ENCODE measurements at regions not wholly inside any gene's neighbourhood (a gene's known extent, or its start where the extent isn't known, plus 50 kb on each side); places are given as distances from the start of the nearest gene placed in this dataset.

- TF ChIP-seq IRF3 (IDR thresholded peaks at IDR 0.05; ENCODE audit: low read depth, low read length) (no peak), TCF12 (IDR thresholded peaks at IDR 0.05) (no peak), GABPA (IDR thresholded peaks at IDR 0.05; ENCODE audit: low read depth) (no peak), MXI1 (IDR thresholded peaks at IDR 0.05; ENCODE audit: low read depth, low read length) (no peak), CTCF (IDR thresholded peaks at IDR 0.05) (no peak), CHD2 (IDR thresholded peaks at IDR 0.05; ENCODE audit: low read length, partially characterized antibody) (no peak)
Measured at GRCh38 chr2:221845021-221845365, 272.9 kb upstream of the EPHA4 start (continued).

- no peak overlapping the region for H2AFZ ChIP-seq (ENCODE audit: low read depth)
- POLR2A ChIA-PET: no interaction called here
- TF ChIP-seq TAF1 (IDR thresholded peaks at IDR 0.05; ENCODE audit: borderline replicate concordance, low read depth, low read length): no peak
- no peak for TF ChIP-seq FOSL2 (IDR thresholded peaks at IDR 0.05; ENCODE audit: borderline replicate concordance, low read depth)
- TF ChIP-seq CHD2 (IDR thresholded peaks at IDR 0.05; ENCODE audit: low read length, partially characterized antibody): no peak
- no peak for TF ChIP-seq FOXJ3 (CRISPR knock-in tag; IDR thresholded peaks at IDR 0.05)
- no peak for TF ChIP-seq GABPA (IDR thresholded peaks at IDR 0.05; ENCODE audit: low read depth)
- TF ChIP-seq REST (IDR thresholded peaks at IDR 0.05; ENCODE audit: low read depth, low read length): no peak
- TF ChIP-seq EZH2phosphoT487 (IDR thresholded peaks at IDR 0.05; ENCODE audit: borderline replicate concordance, low read depth): no peak
- no peak for TF ChIP-seq YY1 (IDR thresholded peaks at IDR 0.05; ENCODE audit: low read depth)
- TF ChIP-seq GATA2 (CRISPR knock-in tag; IDR thresholded peaks at IDR 0.05): no peak
- TF ChIP-seq NRF1 (IDR thresholded peaks at IDR 0.05; ENCODE audit: low read depth, low read length): no peak
- TF ChIP-seq JUND (IDR thresholded peaks at IDR 0.05): no peak
- no peak for TF ChIP-seq TEAD4 (IDR thresholded peaks at IDR 0.05; ENCODE audit: borderline replicate concordance, insufficient read depth)
- TF ChIP-seq POLR2AphosphoS5 (IDR thresholded peaks at IDR 0.05; ENCODE audit: low read depth, low read length): no peak
Measured at GRCh38 chr2:221844212-221845020, 272.3 kb upstream of the EPHA4 start.

More at GRCh38 chr2:221844212-221845020, 272.3 kb upstream of the EPHA4 start:
- 1% methylated on average over 2 of the region's 2 CpGs for WGBS (ENCODE audit: low lambda C conversion rate)
- Histone ChIP-seq H3K27ac (ENCODE audit: low read depth in 2 of 2, low read length in 1 of 2) (no peak overlapping the region), H3F3A (replicated peaks; ENCODE audit: insufficient read depth) (no peaks in the 10 kb centered on the region), H3K79me2 (ENCODE audit: insufficient read depth) (no peaks in the 10 kb centered on the region), H4K20me1 (ENCODE audit: insufficient read depth) (no peaks in the 10 kb centered on the region), H3K4me3 (ENCODE audit: low read depth in 2 of 2, low read length in 1 of 2) (no peak overlapping the region), H3K9ac (no peak overlapping the region), H3K27me3 (ENCODE audit: insufficient read depth) (no peaks in the 10 kb centered on the region), H3K9me2 (no peaks in the 10 kb centered on the region), H3K4me1 (ENCODE audit: control insufficient read depth in 1 of 2, insufficient read depth in 2 of 2, low read depth in 1 of 2, low read length in 1 of 2) (no peaks in the 10 kb centered on the region; a peak in 1 of 4 replicates), H3K4me2 (no peak overlapping the region), H3K9me3 (peaks cover 3% of the 10 kb centered on the region; the same call in 1 of the 2 replicates), H3K36me3 (replicated peaks in 1 of 2; ENCODE audit: control insufficient read depth in 1 of 2, insufficient read depth in 2 of 2, low read length in 1 of 2) (no peaks in the 10 kb centered on the region)
- DNase-seq: no peak
- CTCF ChIA-PET: no interaction called here
